GM18870 (cell line): ENCODE measurements at regions not wholly inside any gene's neighbourhood (a gene's known extent, or its start where the extent isn't known, plus 50 kb on each side); places are given as distances from the start of the nearest gene placed in this dataset.

Experiments
- ATAC-seq: cut with Tn5 transposase; IDR thresholded peaks from one replicate; pipeline ENCODE4 v1.9.1; 2021; ENCODE audit warnings: moderate library complexity; ENCODE audit not compliant: unreplicated experiment

DNA sequence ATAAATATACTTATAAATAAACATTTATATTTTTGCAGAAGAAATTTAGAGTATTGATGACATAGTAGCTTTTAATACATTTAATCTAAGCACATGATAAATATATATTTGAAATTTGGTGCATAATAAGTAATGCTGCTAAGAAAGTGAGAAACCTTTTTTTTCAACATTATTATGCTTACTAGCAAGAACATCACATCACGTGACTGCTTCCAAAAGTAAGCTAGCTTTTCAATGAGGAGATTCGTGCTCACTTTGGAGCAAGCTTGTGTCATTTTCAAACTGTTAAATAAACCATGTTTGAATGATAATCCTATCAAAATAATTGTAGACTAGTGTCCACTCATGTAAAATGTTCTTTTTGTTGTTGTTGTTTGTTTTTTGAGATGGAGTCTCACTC lies 109.0 kb upstream of the SLC4A7 start:
- no peak for ATAC-seq

DNA sequence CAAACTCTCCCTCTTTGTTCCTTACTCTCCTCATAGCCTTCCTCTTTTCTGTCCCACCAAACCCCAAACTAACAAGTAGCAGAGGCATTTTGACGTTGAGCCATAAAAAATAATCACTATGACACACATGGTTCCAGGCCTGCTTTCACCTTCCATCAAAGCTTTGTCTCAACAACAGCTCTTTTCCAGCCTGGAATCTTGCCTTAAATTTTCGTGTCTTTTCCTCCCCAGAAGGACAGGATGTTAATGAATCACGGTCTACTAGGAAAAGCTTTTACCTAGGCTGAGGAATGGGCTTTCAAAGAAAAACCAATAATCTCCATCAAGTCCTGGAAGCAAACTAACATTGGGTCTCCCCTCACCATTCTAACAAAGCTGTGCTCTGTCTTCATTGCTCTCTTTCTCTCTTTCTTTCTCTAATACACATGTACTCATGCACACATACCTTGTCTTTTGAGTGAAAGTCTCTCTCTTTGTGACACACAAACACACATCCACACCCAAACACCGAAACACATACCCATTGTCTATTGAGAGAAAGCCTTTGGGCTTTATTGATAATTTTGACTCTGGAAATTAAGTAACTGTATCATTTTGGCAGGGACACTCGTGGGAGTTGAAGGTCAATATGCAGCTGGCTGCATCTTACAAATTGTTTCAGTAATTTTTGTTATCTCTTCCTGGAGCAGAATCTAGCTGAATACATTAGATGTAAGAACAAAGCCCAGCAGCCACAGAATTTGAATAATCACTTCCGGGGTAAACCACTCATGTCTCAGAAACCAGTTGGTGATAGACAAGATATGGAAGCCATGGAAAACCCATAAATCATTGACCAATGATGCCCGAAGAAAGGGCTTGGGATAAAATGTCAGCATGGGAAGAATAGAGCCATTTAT lies 107.4 kb upstream of the SLC4A7 start:
- peak; percentile 42 for ATAC-seq

DNA sequence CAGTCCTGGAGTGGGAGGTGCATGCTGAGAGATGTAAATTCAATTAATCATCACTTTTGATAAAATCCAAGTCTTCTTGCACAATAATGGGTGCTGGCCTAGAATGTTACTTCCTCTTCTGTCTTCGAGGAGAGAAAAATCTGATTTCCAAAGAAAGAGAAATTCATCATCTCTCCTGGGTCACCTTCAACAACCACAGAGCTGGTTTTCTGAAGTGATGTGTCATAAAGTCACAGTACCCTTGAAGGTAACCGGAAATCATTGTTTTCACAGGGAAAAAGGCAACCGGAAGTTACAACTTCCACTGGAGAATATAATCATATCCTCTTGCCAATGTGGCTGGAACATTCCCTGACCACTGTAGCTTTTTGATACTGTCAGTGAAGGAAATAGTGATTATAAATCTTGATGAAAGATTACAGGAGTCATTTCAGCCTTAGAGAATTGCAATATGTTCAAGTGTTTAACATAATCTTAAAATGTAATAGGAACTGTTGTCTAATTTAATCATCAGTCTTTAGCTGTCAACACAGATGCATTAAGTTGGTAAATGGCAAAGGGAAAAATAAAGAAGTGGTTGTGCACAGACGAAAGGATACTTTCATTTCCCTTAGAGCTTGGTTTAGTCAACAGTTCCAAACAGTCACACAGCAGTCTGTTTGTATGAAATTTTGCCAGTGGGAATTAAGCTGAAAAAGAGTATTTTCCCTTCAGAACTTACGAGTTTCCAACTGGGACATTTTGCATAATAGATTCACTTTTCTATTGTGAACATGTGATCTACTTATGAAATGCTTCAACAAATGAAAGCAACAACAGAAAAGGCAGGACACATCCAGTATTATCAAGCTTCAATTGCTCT lies 106.5 kb upstream of the SLC4A7 start:
- ATAC-seq, result no peak

DNA sequence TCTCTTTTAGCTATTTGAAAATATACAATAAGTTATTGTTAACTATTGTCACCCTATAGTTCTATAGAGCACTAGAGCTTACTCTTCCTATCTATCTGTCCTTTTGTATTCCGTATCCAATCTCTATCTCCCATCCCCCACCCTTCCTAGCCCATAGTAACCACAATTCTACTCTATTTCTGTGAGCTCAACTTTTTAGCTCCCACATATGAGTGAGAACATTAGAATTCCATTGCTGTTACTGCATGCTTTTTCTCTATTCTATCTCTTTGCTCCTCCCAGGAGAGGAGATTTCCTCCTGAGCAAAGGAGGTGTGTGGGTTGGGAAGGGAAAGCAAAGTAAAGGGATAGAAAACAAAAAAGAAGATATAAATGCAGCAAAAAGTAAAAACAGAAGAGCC lies 105.6 kb upstream of the SLC4A7 start:
- no peak for ATAC-seq

DNA sequence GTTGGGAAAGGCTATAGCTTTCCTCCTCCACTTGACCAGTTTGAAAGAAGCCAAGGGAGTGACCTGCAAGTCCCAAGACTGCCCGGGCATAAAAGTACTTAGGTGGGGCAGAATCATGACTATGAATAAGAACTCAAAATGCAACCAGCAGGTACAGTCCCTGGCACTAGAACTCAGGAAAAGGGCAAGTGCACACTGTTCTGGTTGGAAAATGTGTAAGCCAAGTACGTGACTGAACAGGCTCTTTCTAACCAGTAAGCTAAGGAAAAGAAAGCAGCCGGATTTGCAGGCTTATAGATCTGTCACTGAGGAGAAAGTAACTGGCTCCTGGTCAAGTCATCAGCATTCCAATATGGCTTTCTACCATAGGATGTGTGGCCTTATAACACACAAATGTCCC lies 101.2 kb upstream of the SLC4A7 start:
- ATAC-seq, result no peak

DNA sequence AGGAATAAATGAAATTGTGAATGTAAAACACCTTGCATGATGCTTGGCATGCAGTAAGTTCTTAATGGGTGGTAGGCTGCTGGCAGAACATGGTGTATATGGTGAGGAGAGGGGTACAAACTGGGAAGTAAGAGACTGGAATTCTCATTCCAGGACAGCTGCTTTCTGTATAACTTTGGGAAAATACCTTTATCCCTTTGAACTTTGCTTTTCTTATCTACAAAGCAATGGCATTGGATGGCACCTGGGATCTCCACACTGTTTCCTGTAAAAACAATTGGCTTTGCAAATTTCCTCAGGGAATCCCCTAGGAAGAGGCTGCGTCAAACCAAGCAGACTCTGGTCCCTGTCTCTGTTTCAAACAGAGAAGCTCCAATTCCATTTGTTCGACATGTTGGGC lies 100.7 kb upstream of the SLC4A7 start:
- no peak for ATAC-seq

DNA sequence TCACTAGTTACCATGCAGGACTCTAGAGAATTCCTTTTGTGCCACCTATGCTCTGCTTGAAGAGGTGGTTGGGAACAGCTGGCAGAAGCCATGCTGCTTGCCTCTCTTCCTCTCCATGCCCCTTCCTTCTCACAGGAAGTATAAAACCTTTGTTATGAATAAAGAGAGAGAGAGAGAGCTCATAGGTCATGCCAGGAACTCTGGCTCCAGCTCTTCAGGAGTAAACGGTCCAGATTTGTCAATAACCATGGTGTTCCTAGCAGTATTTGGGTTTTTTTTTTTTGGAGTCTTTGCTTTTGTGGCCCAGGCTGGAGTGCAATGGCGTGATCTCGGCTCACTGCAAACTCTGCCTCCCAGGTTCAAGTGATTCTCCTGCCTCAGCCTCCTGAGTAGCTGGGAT lies 97.7 kb upstream of the SLC4A7 start:
- ATAC-seq, result no peak

DNA sequence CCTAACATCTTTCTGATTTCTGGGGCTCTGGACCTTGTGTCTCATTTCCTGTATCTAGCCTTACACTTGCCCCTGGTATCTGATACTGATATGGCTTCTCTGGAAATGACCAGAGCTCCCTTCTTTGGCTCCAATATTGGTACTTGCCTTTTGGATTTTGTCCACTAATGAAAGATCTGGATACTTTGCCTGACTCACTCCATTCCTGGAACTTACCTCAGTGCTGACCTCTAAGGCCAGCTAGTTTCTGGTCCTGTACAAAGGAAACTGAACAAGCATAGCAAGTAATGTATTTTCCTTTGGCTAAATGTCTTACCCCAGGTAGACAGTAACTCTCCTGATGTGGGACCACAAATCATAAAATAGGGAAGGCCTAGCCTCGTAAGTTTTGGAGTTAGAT lies 93.8 kb upstream of the SLC4A7 start:
- no peak for ATAC-seq

DNA sequence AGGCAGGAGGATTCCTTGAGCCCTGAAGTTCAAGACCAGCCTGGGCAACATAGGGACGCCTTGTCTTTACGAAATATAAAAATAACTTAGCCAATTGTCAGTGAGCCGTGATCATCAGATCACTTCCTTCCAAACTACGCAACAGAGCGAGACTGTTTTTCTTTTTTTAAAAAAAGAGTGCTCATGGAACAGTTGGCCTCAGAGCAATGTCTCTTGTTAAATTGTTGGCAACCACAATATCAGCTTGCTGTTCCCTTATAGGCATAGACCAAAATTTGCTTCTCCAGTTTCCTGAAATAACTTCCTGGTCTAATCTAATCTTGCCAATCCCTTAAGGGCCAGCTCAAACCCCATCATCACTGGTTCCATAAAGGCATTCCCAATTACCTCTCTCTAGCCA lies 93.3 kb upstream of the SLC4A7 start:
- no peak for ATAC-seq

DNA sequence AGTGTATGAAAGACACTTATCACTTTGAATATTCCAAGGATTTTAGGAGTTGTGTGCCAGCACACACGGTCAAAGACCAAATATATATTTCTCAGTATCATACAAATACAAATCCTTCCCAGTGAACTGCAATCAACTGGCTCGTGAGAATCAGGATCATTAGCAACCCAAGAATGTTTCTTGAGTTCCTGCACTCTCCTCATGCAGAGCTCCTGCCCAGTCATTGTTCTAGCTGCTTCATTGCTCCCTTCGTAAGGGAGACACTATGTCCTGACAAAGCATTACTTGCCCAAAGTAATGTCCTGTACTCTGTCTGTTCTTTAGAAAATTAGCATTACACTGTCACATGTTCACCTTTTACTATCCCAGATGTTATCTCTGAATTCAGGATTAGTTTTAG lies 92.0 kb upstream of the SLC4A7 start:
- no peak for ATAC-seq

DNA sequence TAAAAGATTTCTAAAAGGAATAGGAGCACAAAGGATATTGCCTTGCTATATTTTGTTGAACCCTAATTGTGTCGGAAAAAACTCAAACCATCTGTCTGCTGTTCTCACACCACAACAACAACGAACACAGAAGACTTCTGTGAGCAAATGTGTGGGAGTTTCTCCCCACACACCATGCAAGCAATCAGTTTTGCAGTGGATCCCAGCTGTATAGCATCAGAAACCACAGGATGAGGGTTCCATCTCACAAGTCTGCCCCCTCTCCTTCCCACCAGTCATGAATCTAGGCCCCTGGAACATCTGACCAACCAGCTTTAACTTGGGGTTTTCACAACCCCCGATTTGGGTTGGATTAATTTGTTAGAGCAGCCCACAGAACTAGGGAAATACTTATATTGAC lies 91.3 kb upstream of the SLC4A7 start:
- no peak for ATAC-seq

DNA sequence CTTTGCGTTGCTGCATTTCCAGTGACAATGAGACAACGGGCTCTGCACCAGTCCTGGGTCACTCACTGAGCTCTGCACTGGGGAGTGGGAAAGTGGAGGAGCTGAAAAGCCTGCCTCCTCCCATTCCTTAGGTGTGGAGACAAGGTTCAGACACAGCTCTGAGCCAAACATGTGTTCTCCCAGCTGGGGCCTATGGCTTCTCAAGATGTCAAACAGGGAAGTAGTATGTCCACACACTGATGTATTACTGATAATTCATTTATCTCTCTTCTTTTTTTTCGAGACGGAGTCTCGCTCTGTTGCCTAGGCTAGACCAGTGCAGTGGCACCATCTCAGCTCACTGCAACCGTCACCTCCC lies 90.2 kb upstream of the SLC4A7 start:
- no peak for ATAC-seq

DNA sequence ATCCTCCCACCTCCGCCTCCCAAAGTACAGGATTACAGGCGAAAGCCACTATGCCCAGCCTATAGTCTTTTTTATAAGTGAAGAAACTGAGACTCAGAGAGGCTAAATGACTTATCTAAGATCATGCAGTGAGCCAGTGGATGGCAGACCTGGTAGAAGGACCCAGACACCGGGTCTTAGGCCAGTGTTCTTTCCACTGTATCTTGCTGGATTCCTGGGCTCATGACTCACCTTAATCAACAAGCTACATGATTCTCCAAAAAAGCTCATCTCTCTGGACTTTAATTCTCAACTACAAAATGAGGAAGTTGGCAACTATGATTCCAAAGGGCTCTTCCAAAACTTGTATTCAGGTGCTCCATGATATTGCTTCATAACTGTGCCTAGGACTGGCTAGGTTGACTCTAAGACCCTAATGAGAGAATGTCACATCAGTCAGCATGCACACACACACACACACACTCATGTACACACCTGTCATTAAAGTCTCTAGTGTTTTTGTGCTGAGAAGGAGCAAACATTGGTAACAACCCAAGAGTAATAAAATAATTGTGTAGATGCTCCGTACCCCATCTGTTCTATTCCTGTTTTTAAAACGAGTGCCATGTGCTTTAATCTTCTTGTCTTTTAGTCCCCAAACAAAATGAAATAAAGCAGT lies 89.7 kb upstream of the SLC4A7 start:
- ATAC-seq, result no peak

DNA sequence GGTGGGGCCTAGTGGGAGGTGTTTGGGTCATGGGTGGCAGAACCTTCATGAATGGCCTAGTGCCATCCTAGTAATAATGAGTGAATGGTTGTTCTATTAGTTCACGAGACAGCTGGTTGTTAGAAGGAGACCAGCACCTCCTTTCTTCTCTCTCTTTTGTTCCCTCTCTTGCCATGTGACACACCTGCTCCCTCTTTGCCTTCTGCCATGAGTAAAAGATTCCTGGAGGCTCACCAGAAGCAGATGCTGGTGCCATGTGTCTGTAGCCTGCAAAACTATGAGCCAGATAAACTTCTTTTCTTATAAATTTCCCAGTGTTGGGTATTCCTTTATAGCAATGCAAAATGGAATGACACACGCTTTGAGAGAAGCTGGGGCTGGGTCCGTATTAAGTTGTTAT lies 89.0 kb upstream of the SLC4A7 start:
- ATAC-seq, result no peak

DNA sequence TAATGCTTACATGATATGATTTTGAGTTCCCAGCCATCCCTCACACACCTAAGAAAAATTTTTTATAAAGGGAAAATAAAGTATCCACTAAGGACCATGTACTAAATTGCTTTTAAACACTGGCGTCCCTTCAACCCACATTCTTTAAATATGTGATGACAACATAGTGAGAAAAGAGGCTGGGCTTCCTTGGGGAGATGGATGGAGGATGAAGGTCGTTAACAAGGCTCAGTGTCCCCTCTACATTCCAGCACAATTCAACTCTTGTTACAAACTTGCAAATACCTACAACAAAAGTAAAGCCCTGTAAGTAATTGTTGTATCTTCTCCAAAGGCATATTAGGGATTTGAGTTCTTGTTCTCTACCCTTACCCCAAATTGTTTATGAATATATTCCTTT lies 87.2 kb upstream of the SLC4A7 start:
- ATAC-seq, result no peak

DNA sequence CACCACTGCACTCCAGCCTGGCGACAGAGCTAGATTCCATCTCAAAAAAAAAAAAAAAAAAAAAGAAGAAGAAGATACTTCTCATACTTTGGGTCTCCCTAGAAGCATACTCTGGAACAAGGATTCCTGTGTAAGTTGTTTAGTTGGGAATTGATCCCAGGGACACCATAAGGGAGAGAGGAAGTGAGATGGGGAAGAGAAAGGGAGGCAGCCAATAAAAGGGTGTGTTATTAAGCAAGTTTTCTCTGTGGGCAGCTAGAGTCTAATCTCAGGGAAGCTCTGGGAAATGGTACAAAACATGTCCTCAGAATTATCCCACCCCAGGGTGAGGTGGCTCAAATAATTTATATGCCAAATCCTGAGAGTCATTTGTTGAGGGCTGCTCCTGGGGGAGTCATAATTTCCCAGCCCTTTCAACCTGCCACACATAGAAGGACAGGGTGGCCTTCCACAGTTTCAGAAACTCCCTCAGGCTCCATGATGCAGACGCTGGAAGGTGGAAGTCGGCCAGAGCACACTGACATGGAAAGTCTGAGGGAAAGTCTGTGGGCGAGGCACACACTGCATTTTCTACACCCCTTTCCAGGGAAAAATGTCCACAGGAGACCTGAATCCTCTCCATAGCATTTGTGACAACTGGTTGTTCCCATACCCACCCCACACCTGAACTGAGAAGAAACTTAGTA lies 86.4 kb upstream of the SLC4A7 start:
- no peak for ATAC-seq

DNA sequence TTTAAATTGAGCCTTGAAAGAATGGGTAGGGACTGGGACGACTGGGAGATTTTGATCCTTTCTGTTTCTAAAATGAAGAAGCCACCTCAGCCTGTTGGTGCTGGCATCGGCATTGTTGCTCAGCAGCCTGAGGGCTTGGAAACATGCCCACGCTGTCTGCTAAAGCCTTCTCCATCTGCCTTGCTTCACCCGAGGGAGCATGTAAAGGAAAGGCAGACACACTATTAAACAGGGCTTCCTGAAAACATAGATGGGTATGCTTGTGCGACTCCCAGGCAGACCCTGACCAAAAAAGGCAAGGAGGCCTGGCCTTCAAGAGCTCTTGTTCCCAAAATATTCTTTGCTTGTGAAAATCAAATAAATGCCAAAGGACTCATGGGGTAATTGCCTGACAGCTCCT lies 84.2 kb upstream of the SLC4A7 start:
- ATAC-seq, result no peak

DNA sequence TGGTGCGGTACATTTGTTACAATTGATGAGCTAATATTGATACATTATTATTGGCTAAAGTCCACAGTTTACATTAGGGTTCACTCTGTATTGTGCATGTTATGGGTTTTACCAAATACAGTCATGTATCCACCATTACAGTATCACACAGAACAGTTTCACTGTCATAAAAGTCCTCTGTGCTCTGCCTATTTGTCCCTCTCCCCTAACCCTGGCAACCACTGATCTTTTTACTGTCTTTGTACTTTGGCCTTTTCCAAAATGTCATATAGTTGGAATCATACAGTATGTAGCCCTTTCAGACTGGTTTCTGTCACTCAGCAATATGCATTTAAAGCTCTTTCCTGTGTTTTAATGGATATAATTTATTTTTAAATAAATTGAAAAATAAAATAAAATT lies 83.1 kb upstream of the SLC4A7 start:
- ATAC-seq, result no peak

DNA sequence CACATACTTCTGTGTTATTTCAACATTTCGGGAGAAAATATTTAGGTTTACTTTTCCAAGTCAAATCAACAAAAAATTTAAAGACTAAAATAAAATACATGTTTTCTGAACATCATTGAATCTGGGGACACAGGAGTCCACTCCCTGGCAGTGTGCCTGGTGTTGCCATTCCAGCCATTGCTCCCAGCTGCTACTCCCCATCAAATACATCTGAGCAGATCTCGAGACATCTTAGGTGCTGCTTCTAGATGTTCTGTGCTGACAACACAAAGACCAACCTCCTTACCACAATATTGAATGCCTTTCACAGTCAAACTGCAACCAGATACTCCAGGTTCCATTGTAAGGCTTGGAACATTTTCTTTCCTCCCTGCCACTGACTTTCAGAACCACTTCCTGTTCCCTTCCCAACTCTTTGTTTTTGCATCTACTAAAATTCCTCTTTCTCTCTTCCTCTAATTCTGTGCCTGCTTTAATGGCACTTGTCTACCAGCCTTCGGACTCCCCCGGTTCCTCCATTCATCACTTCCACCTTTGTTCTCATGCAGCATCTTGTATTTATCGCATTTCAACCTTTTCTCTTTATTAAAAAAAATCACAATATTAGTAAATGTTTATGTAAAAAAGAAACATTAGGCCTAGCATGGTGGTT lies 81.1 kb upstream of the SLC4A7 start:
- ATAC-seq, result no peak

DNA sequence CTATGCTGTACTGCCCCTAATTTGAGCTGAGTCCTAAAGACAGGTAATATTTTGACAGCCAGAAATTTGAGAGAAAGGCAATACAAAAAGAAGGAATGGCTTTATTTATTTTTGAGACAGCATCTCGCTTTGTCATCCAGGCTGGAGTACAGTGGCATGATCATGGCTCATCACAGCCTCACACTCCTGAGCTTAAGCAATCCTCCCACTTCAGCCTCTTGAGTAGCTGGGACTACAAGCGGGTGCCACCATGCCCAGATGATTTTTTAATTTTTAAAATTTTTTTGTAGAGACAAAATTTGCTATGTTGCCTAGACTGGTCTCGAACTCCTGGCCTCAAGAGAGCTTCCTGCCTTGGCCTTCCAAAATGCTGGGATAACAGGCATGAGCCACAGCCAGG lies 77.4 kb upstream of the SLC4A7 start:
- ATAC-seq, result no peak
